ENCODE measurements at regions not wholly inside any gene's neighbourhood (a gene's known extent, or its start where the extent isn't known, plus 50 kb on each side); places are given as distances from the start of the nearest gene placed in this dataset.

DNA sequence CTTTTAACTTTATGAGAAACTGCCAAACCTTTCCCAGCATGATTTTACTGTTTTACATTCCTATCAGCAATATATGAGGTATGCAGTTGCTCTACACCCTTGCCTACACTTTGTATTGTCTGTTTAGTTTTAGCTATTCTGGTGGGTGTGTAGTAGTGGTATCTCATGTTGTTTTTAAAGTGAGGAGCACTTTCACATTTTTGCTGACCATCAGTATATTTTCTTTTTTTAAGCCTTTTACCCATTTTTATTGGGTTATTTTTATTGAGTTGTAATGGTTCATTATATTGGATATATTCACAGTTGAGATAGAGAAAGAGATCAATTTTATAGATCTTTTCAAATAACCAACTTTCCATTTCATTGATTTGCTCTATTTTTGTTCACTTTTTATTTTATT, 102.4 kb downstream of the BARX1 start:
- no peaks in the 10 kb centered on the region for H3K27me3 ChIP-seq (ENCODE audit: control insufficient read depth, insufficient read depth, low read length)
- TF ChIP-seq, protein P1, sequence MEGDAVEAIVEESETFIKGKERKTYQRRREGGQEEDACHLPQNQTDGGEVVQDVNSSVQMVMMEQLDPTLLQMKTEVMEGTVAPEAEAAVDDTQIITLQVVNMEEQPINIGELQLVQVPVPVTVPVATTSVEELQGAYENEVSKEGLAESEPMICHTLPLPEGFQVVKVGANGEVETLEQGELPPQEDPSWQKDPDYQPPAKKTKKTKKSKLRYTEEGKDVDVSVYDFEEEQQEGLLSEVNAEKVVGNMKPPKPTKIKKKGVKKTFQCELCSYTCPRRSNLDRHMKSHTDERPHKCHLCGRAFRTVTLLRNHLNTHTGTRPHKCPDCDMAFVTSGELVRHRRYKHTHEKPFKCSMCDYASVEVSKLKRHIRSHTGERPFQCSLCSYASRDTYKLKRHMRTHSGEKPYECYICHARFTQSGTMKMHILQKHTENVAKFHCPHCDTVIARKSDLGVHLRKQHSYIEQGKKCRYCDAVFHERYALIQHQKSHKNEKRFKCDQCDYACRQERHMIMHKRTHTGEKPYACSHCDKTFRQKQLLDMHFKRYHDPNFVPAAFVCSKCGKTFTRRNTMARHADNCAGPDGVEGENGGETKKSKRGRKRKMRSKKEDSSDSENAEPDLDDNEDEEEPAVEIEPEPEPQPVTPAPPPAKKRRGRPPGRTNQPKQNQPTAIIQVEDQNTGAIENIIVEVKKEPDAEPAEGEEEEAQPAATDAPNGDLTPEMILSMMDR (IDR thresholded peaks at IDR 0.05; ENCODE audit: low read depth, low read length) = no peak
- H3K27ac ChIP-seq (ENCODE audit: low read depth, low read length) = no peak overlapping the region
- ChIA-PET CTCF (no interaction called here), POLR2A (no interaction called here)
- no peak for DNase-seq (ENCODE audit: low read depth, low spot score)
- no peaks in the 10 kb centered on the region for H3K9me3 ChIP-seq (ENCODE audit: control insufficient read depth, insufficient read depth, low read length)
- H3K4me3 ChIP-seq (ENCODE audit: low read depth, low read length) = no peak overlapping the region

DNA sequence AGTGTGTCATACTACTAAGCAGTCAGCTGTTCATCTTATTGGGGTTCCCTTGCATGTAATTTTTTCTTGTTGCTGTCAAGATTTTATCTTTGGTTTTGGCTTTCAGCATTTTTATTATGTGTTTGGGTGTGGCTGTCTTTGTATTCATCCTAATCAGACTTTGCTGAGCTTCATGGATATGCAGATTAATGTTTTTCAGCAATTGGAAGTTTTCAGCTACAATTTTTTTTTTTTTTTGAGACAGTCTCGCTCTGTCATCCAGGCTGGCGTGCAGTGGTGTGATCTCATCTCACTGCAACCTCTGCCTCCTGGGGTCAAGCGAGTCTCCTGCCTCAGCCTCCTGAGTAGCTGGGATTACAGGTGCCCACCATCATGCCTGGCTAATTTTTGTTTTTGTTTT, 108.8 kb downstream of the BARX1 start:
- H3K27me3 ChIP-seq (ENCODE audit: control insufficient read depth, insufficient read depth, low read length) = no peaks in the 10 kb centered on the region
- no peak for DNase-seq (ENCODE audit: low read depth, low spot score)
- no peak overlapping the region for H3K27ac ChIP-seq (ENCODE audit: low read depth, low read length)
- CTCF ChIA-PET = interaction anchor here (2.4 kb wide), 1 partner anchor 19 kb away, joined by 7 read pairs; no protein-coding TSS in a partner anchor
- H3K4me3 ChIP-seq (ENCODE audit: low read depth, low read length) = no peak overlapping the region
- H3K9me3 ChIP-seq (ENCODE audit: control insufficient read depth, insufficient read depth, low read length) = no peaks in the 10 kb centered on the region
- POLR2A ChIA-PET = no interaction called here
- TF ChIP-seq, protein P1 (IDR thresholded peaks at IDR 0.05; ENCODE audit: low read depth, low read length) = no peak

DNA sequence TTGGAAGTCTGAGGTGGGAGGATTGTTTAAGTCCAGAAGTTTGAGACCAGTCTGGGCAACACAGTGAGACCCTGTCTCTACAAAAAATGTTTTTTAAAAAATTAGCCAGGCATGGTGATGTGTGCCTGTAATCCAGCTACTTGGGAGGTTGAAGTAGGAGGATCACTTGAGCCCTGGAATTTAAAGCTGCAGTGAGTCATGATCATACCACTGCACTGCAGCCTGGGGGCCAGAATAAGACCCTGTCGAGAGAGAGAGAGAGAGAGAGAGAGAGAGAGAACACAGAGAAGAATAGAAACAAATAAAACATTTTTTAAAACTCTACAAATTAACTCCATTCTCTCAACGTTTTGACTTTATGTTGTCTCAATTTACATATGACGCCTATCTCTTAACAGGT, 111.8 kb downstream of the BARX1 start:
- DNase-seq (ENCODE audit: low read depth, low spot score) = no peak
- ChIA-PET CTCF (interaction anchor here (0.7 to 1.1 kb wide), 2 partner anchors 17 to 120 kb away, joined by 3 read pairs; no protein-coding TSS in a partner anchor), POLR2A (no interaction called here)

DNA sequence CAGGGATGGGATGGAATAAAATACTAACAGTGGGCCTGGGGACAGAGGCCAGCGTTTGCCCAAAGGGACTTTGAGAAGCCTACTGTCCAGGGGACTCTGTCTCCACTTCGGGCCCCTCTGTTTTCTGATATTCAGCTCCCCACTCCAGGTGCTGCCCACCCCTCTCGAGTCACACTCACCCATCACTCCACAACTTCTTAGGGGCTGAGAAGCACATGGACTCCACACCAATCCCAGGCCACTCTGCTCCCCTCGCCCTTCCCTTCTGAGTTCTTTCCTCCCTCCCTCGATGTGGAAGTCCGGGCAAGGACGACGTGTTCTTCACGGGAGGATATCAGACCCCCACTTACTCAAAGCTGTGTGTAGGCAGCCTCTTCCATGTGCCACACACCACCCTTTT, 124.5 kb downstream of the BARX1 start:
- TF ChIP-seq, protein P1 (IDR thresholded peaks at IDR 0.05; ENCODE audit: low read depth, low read length) = no peak
- Histone ChIP-seq H3K4me3 (ENCODE audit: low read depth, low read length) (no peak overlapping the region), H3K27me3 (ENCODE audit: control insufficient read depth, insufficient read depth, low read length) (peaks cover 11% of the 10 kb centered on the region), H3K27ac (ENCODE audit: low read depth, low read length) (no peak overlapping the region), H3K9me3 (ENCODE audit: control insufficient read depth, insufficient read depth, low read length) (no peaks in the 10 kb centered on the region; the same call in 1 of the 2 replicates)
- CTCF ChIA-PET = no interaction called here
- POLR2A ChIA-PET = no interaction called here
- no peak for DNase-seq (ENCODE audit: low read depth, low spot score)

More for the DNA sequence above, 111.8 kb downstream of the BARX1 start:
- H3K9me3 ChIP-seq (ENCODE audit: control insufficient read depth, insufficient read depth, low read length) = no peaks in the 10 kb centered on the region
- no peak overlapping the region for H3K4me3 ChIP-seq (ENCODE audit: low read depth, low read length)
- no peak overlapping the region for H3K27ac ChIP-seq (ENCODE audit: low read depth, low read length)
- no peaks in the 10 kb centered on the region for H3K27me3 ChIP-seq (ENCODE audit: control insufficient read depth, insufficient read depth, low read length)
- TF ChIP-seq, protein P1 (IDR thresholded peaks at IDR 0.05; ENCODE audit: low read depth, low read length) = no peak

DNA sequence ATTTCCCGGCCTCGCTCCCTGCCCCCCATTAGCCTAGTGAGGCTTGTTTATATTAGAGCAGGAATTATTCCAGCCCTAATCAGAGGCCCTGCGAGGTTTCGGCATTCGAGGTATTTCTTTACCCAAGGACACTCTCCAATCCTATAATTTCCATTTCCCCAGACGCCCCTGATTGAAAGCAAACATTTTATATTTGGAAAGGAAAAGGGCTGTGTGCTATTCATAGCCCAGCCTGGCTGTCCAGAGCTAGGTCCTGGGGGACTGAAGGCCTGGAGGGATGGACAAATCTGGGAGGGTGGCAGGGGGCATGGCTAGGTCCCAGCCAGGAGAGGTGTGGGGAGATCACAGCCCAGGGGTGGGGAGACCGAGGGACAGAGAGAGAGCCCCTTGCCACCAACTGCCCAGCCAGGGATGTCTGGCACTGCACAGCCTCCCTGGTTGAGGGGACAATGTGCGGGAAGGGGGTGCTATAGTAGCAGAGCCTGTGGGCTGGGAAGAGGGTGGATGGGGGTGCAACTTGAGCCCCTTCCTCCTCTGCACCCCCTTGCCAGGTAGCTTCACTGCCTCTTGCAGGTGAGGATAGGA, 125.1 kb downstream of the BARX1 start:
- ChIA-PET POLR2A (no interaction called here), CTCF (no interaction called here)
- peaks cover 11% of the 10 kb centered on the region for H3K27me3 ChIP-seq (ENCODE audit: control insufficient read depth, insufficient read depth, low read length)
- TF ChIP-seq, protein P1 (IDR thresholded peaks at IDR 0.05; ENCODE audit: low read depth, low read length) = no peak
- H3K4me3 ChIP-seq (ENCODE audit: low read depth, low read length) = no peak overlapping the region
- no peak overlapping the region for H3K27ac ChIP-seq (ENCODE audit: low read depth, low read length)
- no peaks in the 10 kb centered on the region; the same call in 1 of the 2 replicates for H3K9me3 ChIP-seq (ENCODE audit: control insufficient read depth, insufficient read depth, low read length)
- no peak for DNase-seq (ENCODE audit: low read depth, low spot score)

All from AG04450 (cell line).